Liver (tissue), 7 donors: ENCODE measurements at regions not wholly inside any gene's neighbourhood (a gene's known extent, or its start where the extent isn't known, plus 50 kb on each side); places are given as distances from the start of the nearest gene placed in this dataset.

Source experiments
- DNase-seq: peaks from one replicate; pipeline ENCODE4 v3.0.0-alpha.2; 2017; ENCODE audit warnings: low spot score
- H3K27ac ChIP-seq, 2 donors: one replicate each; pipeline ENCODE4 v1.7.0; 2013; ENCODE audit warnings: inconsistent platforms in 2 of 2, low read length in 2 of 2, control low read depth in 1 of 2, low read depth in 1 of 2, mild to moderate bottlenecking in 1 of 2
- H3K27me3 ChIP-seq, 4 donors: one replicate each; pipeline versions ENCODE4 v1.6.1 to v1.7.0; 2013; ENCODE audit warnings: low read length in 3 of 4, inconsistent platforms in 1 of 4, mild to moderate bottlenecking in 1 of 4, moderate library complexity in 1 of 4; ENCODE audit not compliant: control insufficient read depth in 4 of 4, insufficient read depth in 4 of 4
- H3K36me3 ChIP-seq, 4 donors: one replicate each; pipeline versions ENCODE4 v1.6.1 to v1.7.0; 2013; ENCODE audit warnings: low read length in 3 of 4, mild to moderate bottlenecking in 3 of 4, low read depth in 1 of 4, moderate library complexity in 1 of 4; ENCODE audit not compliant: control insufficient read depth in 4 of 4, insufficient read depth in 3 of 4
- H3K4me1 ChIP-seq, 4 donors: one replicate each; pipeline versions ENCODE4 v1.6.1 to v1.7.0; 2013; ENCODE audit warnings: low read length in 3 of 4, mild to moderate bottlenecking in 3 of 4, moderate library complexity in 1 of 4; ENCODE audit not compliant: control insufficient read depth in 4 of 4, insufficient read depth in 4 of 4
- H3K4me3 ChIP-seq, 3 donors: one replicate each; pipeline versions ENCODE4 v1.6.1 to v1.7.0; 2013; ENCODE audit warnings: low read length in 3 of 3, control low read depth in 1 of 3, low read depth in 1 of 3, mild to moderate bottlenecking in 1 of 3
- H3K9ac ChIP-seq, 2 donors: one replicate each; pipeline ENCODE4 v1.7.0; 2013; ENCODE audit warnings: low read length in 2 of 2, mild to moderate bottlenecking in 2 of 2, moderate library complexity in 2 of 2, control low read depth in 1 of 2, low read depth in 1 of 2
- H3K9me3 ChIP-seq, 4 donors: one replicate each; pipeline versions ENCODE4 v1.6.1 to v1.7.0; 2013; ENCODE audit warnings: low read length in 3 of 4; ENCODE audit not compliant: control insufficient read depth in 4 of 4
- ATF3 ChIP-seq: IDR thresholded peaks from 2 replicates; pipeline ENCODE4 v1.6.1; 2016; ENCODE audit warnings: antibody characterized with exemption
- EGR1 ChIP-seq, 2 donors: IDR thresholded peaks; 2 replicates each; pipeline ENCODE4 v1.6.1; 2016 to 2018; ENCODE audit warnings: antibody characterized with exemption in 2 of 2, low read depth in 2 of 2
- FOXA1 ChIP-seq: IDR thresholded peaks from 2 replicates; pipeline ENCODE4 v1.6.1; 2016; ENCODE audit warnings: antibody characterized with exemption
- FOXA2 ChIP-seq: IDR thresholded peaks from 2 replicates; pipeline ENCODE4 v1.6.1; 2016; ENCODE audit warnings: antibody characterized with exemption
- GABPA ChIP-seq, 2 donors: IDR thresholded peaks in 1 of 2; conservative IDR thresholded peaks in 1 of 2; 2 replicates each; pipeline ENCODE4 v1.6.1; 2016; ENCODE audit warnings: antibody characterized with exemption in 2 of 2, mild to moderate bottlenecking in 1 of 2, moderate library complexity in 1 of 2
- HNF4A ChIP-seq, 2 donors: conservative IDR thresholded peaks; 2 replicates each; pipeline ENCODE4 v1.6.1; 2016; ENCODE audit warnings: antibody characterized with exemption in 2 of 2, mild to moderate bottlenecking in 2 of 2
- HNF4G ChIP-seq: IDR thresholded peaks from 2 replicates; pipeline ENCODE4 v1.6.1; 2016; ENCODE audit warnings: antibody characterized with exemption
- JUND ChIP-seq, 2 donors: IDR thresholded peaks; 2 replicates each; pipeline ENCODE4 v1.6.1; 2016; ENCODE audit warnings: antibody characterized with exemption in 2 of 2
- MAX ChIP-seq: IDR thresholded peaks from 2 replicates; pipeline ENCODE4 v1.6.1; 2016; ENCODE audit warnings: antibody characterized with exemption
- NR2F2 ChIP-seq: IDR thresholded peaks from 2 replicates; pipeline ENCODE4 v1.6.1; 2016; ENCODE audit warnings: antibody characterized with exemption
- REST ChIP-seq: IDR thresholded peaks from 2 replicates; pipeline ENCODE4 v1.6.1; 2016; ENCODE audit warnings: antibody characterized with exemption, mild to moderate bottlenecking
- RXRA ChIP-seq, 2 donors: IDR thresholded peaks; 2 replicates each; pipeline ENCODE4 v1.6.1; 2017 to 2018; ENCODE audit warnings: antibody characterized with exemption in 2 of 2, mild to moderate bottlenecking in 1 of 2
- SP1 ChIP-seq: IDR thresholded peaks from 2 replicates; pipeline ENCODE4 v1.6.1; 2018; ENCODE audit warnings: antibody characterized with exemption, mild to moderate bottlenecking
- TAF1 ChIP-seq: conservative IDR thresholded peaks from 2 replicates; pipeline ENCODE4 v1.6.1; 2016; ENCODE audit warnings: antibody characterized with exemption, mild to moderate bottlenecking
- ZBTB33 ChIP-seq: IDR thresholded peaks from 2 replicates; pipeline ENCODE4 v1.6.1; 2016; ENCODE audit warnings: antibody characterized with exemption
- WGBS: extraction: QIAGEN DNeasy Blood & Tissue Kit; methylation state at CpG from one replicate; pipeline ENCODE4 v1.1.7; 2013; 5-methylcytosine and 5-hydroxymethylcytosine counted together
- donor health status: healthy.
- donor health status: healthy.
- donor health status: healthy.
- donor health status: healthy.

GRCh38 chr7:106775975-106776607 lies 89.0 kb upstream of the PIK3CG start:
- no peak for DNase-seq
- H3K36me3 ChIP-seq, result no peaks in the 10 kb centered on the region
- H3K27ac ChIP-seq, result no peak overlapping the region
- H3K27me3 ChIP-seq, result no peaks in the 10 kb centered on the region
- no peak overlapping the region for H3K9ac ChIP-seq
- TF ChIP-seq FOXA1 (no peak), NR2F2 (no peak), RXRA (IDR thresholded peaks at IDR 0.05) (no peak), TAF1 (no peak), MAX (no peak), SP1 (no peak), FOXA2 (no peak), ZBTB33 (no peak), HNF4A (conservative IDR thresholded peaks at IDR 0.05) (no peak), EGR1 (IDR thresholded peaks at IDR 0.05; ENCODE audit: low read depth in 2 of 2) (no peak), HNF4G (no peak)
- H3K4me3 ChIP-seq, result no peak overlapping the region
- 79% methylated on average over 3 of the region's 3 CpGs for WGBS
- no peaks in the 10 kb centered on the region for H3K9me3 ChIP-seq
- H3K4me1 ChIP-seq, result peaks cover 0 to 2% (median 0%) of the 10 kb centered on the region in 4 donors

GRCh38 chr7:106776618-106777347 lies 88.3 kb upstream of the PIK3CG start:
- Histone ChIP-seq H3K27me3 (no peaks in the 10 kb centered on the region), H3K36me3 (no peaks in the 10 kb centered on the region), H3K4me3 (no peak overlapping the region), H3K9ac (no peak overlapping the region), H3K4me1 (peaks cover 0 to 2% (median 0%) of the 10 kb centered on the region in 4 donors), H3K9me3 (no peaks in the 10 kb centered on the region), H3K27ac (no peak overlapping the region)
- TF ChIP-seq ZBTB33 (no peak), NR2F2 (no peak), HNF4A (conservative IDR thresholded peaks at IDR 0.05) (no peak), JUND (IDR thresholded peaks at IDR 0.05) (no peak), RXRA (IDR thresholded peaks at IDR 0.05) (no peak), GABPA (IDR thresholded peaks at IDR 0.05 in 1 of 2, conservative IDR thresholded peaks at IDR 0.05 in 1 of 2) (no peak), REST (no peak), ATF3 (no peak), FOXA1 (no peak), HNF4G (no peak), SP1 (no peak), FOXA2 (no peak)
- 94% methylated on average over 4 of the region's 4 CpGs for WGBS
- no peak for DNase-seq
